HG02798 (cell line): ENCODE measurements at regions not wholly inside any gene's neighbourhood (a gene's known extent, or its start where the extent isn't known, plus 50 kb on each side); places are given as distances from the start of the nearest gene placed in this dataset.
A peak's percentile ranks its signal among the peaks of the same experiment; 100 is the strongest.

ENCODE experiments used
- ATAC-seq: cut with Tn5 transposase; IDR thresholded peaks from one replicate; pipeline ENCODE4 v1.9.1; 2021; ENCODE audit warnings: mild to moderate bottlenecking; ENCODE audit not compliant: unreplicated experiment, poor library complexity

GRCh38 chr5:158419186-158419585 lies 560.2 kb upstream of the CLINT1 start:
- no peak for ATAC-seq

GRCh38 chr5:158414780-158415179 lies 555.8 kb upstream of the CLINT1 start:
- ATAC-seq = no peak

GRCh38 chr5:158414333-158414762 lies 555.4 kb upstream of the CLINT1 start:
- ATAC-seq = no peak

- ATAC-seq = no peak
Measured at GRCh38 chr5:158413122-158413680, 554.3 kb upstream of the CLINT1 start.

DNA sequence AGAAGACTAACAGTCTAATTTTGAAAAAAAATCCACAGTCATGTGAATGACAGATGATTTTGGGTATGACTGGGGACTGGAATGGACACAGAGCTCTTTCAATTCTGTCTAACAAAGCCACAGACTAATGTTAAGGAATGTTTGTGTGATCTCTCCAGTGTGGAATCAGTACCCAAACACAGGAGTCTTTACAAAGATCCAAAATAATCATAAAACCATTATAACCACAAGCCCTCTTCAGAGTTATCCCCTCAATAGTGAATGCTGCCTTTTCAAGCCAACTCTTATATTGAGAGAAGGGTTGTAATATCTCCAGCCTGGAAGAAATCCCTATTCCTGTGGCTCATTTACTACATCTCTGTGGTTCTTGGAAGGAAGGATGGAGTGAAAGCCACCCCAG lies 552.0 kb upstream of the CLINT1 start:
- no peak for ATAC-seq

GRCh38 chr5:158409507-158409906 lies 550.6 kb upstream of the CLINT1 start:
- ATAC-seq = peak; percentile 86

- no peak for ATAC-seq
Measured at GRCh38 chr5:158407824-158408195, 548.9 kb upstream of the CLINT1 start.

DNA sequence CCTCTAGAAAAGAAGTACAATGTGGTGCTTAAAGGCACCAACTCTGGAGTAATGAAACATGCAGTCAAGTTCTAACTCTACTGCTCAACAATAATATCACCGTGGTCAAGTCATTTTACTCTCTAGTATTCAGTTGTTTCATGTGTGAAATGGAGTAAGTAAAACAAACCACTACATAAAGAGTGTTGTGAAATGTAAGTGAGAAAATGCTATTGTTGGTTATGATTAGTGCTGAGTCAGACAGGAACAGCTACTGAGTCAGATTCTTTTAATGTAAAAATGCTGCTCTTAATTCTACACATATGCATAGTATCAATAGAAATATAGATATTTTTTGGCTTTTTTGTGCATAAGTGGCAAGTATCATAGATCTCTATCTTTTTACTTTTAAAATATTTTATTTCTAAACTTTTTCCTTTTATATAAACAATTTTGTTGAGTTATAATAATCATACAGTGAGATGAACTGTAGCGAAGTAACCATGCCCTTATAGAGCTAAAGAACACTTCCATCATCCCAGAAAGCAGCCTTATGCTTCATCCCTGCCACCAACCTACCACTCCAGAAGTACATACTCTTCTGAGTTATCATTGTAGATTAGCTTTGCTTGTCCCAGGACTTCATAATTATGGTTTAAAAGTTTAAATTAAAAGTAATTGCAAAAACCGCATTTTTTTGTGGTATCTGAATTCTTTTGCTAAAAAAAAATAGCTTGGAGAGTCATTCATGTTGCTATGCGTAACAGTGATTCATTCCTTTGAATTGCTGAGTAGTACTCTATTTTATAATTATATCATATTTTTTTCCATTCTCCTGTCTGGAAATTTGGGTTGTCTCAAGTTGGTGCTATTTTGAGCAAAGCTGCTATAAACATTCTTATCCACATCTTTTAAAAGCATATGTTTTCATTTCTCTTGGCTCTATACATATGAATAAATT lies 548.2 kb upstream of the CLINT1 start:
- peak; percentile 62 for ATAC-seq

GRCh38 chr5:158398360-158399201 lies 539.6 kb upstream of the CLINT1 start:
- peak; percentile 89 for ATAC-seq

GRCh38 chr5:158397278-158397677 lies 538.3 kb upstream of the CLINT1 start:
- no peak for ATAC-seq

GRCh38 chr5:158394102-158394501 lies 535.2 kb upstream of the CLINT1 start:
- no peak for ATAC-seq

DNA sequence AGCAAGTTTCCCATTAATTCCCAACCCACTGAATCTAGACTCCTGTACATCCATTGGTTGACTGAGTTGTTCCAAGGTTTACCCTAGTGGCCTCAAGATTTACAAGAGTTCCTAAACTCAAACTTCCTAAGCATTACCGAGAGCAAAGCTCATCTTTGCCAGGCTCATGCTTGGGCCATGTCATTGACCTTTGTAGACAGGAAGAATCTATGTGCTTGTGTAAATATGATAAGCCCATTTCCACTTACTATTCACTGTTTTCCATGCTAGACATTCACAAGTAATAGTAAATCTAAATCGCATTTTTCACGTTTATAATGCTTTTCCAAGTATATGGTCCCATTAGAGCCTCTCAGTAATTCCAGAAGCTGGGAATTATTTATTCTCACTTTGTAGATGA lies 534.5 kb upstream of the CLINT1 start:
- ATAC-seq = no peak

DNA sequence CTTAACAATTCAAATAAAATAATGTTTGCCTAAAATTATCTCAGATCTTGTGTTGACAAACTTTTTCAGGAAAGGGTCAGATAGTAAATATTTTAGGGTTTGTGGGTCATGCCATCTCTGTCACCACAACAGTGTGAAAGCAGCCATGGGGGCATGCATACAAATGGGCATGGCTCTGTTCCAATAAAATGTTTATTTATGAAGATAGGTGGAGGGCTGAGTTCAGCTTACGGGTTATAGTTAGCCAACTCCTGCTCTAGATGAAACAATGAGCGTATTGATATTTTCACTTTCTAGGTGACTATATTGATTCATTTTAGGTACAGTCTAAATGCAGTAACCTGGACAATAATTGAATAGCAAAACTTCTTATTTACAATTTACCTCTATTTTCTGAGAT lies 533.8 kb upstream of the CLINT1 start:
- no peak for ATAC-seq

- ATAC-seq = no peak
Measured at GRCh38 chr5:158390577-158390976, 531.6 kb upstream of the CLINT1 start.

DNA sequence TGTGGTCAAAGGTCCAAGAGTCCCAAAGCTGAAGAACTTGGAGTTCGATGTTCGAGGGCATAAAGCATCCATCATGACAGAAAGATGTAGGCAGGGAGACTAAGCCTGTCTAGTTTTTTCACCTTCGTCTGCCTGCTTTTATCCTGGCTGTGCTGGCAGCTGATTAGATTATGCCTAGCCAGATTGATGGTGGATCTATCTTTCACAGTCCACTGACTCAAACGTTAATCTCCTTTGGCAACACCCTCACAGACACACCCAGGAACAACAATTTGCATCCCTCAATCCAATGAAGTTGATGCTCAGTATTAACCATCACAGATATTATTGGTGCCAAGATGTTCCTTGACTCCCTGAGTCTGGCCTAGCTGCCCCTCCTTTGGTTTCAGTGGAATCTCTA lies 530.8 kb upstream of the CLINT1 start:
- ATAC-seq = no peak

GRCh38 chr5:158388021-158388420 lies 529.1 kb upstream of the CLINT1 start:
- ATAC-seq = no peak

GRCh38 chr5:158387499-158387898 lies 528.6 kb upstream of the CLINT1 start:
- no peak for ATAC-seq

GRCh38 chr5:158385982-158386381 lies 527.0 kb upstream of the CLINT1 start:
- no peak for ATAC-seq

- no peak for ATAC-seq
Measured at GRCh38 chr5:158384535-158385481, 525.9 kb upstream of the CLINT1 start.

GRCh38 chr5:158383486-158383885 lies 524.5 kb upstream of the CLINT1 start:
- no peak for ATAC-seq
